ENCODE measurements at regions not wholly inside any gene's neighbourhood (a gene's known extent, or its start where the extent isn't known, plus 50 kb on each side); places are given as distances from the start of the nearest gene placed in this dataset.
"Not testable (repeated sequence)": the region's sequence is repeated elsewhere in the genome, so short reads cannot be mapped to it uniquely, and the experiment has no call there.

DNA sequence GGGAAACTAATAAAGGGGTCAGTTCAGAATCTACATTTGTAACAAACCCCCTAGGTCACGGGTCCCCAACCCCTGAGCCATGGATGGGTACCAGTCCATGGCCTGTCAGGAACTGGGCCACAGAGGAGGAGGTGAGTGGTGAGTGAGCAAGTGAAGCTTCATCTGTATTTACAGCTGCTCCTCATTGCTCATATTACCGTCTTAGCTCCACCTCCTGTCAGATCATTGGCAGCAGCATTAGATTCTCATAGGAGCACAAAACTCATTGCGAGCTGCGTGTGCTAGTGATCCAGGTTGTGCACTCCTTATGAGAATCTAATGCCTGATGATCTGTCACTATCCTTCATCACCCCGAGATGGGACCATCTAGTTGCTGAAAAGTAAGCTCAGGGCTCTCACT lies 88.4 kb upstream of the MPP7 start:
- DNase-seq (ENCODE audit: low read depth, low spot score), result no peak

GRCh38 chr10:28393956-28394568 lies 91.2 kb upstream of the MPP7 start:
- DNase-seq (ENCODE audit: low read depth, low spot score), result peak; percentile 20

GRCh38 chr10:28396331-28396730 lies 93.5 kb upstream of the MPP7 start:
- DNase-seq (ENCODE audit: low read depth, low spot score), result no peak

DNA sequence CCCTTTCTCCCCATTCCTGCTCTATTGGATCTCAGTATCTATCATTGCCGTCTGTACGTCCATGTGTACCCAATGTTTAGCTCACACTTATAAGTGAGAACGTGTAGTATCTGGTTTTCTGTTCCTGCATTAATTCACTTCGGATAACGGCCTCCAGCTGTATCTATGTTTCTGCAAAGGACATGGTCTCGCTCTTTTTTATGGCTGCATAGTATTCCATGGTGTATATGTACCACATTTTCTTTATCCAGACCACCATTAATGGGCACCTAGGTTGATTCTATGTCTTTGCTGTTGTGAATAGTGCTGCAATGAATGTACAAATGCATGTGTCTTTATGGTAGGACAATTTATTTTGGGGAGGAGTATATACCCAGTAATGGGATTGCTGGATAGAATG lies 94.4 kb upstream of the MPP7 start:
- DNase-seq (ENCODE audit: low read depth, low spot score), result no peak

GRCh38 chr10:28400176-28400575 lies 97.3 kb upstream of the MPP7 start:
- DNase-seq (ENCODE audit: low read depth, low spot score), result no peak

- no peak for DNase-seq (ENCODE audit: low read depth, low spot score)
These were observed 97.8 kb upstream of the MPP7 start for GRCh38 chr10:28400681-28401080.

GRCh38 chr10:28402611-28403073 lies 99.8 kb upstream of the MPP7 start:
- DNase-seq (ENCODE audit: low read depth, low spot score), result not testable (repeated sequence)

GRCh38 chr10:28403090-28403489 lies 100.2 kb upstream of the MPP7 start:
- no peak for DNase-seq (ENCODE audit: low read depth, low spot score)

- DNase-seq (ENCODE audit: low read depth, low spot score), result no peak
These were observed 105.4 kb upstream of the MPP7 start for GRCh38 chr10:28408237-28408777.

GRCh38 chr10:28410420-28411135 lies 107.7 kb upstream of the MPP7 start:
- no peak for DNase-seq (ENCODE audit: low read depth, low spot score)

GRCh38 chr10:28411136-28411460 lies 108.2 kb upstream of the MPP7 start:
- no peak for DNase-seq (ENCODE audit: low read depth, low spot score)

- DNase-seq (ENCODE audit: low read depth, low spot score), result no peak
These were observed 108.8 kb upstream of the MPP7 start for GRCh38 chr10:28411648-28412047.

GRCh38 chr10:28418069-28418468 lies 114.8 kb upstream of the WAC start:
- no peak for DNase-seq (ENCODE audit: low read depth, low spot score)

DNA sequence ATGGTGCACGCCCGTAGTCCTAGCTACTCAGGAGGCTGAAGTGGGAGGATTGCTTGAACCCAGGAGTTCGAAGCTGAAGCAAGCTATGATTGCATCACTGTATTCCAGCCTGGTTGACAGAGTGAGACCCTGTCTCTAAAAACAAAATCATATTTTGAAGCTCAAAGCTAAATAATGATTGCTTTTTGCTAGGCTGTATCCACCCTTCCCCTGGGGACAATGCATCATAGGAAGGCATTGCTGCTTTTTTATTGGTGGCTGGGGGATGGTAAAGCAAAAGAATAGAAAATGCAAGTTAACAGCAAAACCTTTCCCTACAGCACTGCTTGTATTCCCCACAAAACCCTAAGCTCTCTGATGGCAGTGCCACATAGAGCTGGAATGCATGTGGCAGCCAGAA lies 107.5 kb upstream of the WAC start:
- no peak for DNase-seq (ENCODE audit: low read depth, low spot score)

DNA sequence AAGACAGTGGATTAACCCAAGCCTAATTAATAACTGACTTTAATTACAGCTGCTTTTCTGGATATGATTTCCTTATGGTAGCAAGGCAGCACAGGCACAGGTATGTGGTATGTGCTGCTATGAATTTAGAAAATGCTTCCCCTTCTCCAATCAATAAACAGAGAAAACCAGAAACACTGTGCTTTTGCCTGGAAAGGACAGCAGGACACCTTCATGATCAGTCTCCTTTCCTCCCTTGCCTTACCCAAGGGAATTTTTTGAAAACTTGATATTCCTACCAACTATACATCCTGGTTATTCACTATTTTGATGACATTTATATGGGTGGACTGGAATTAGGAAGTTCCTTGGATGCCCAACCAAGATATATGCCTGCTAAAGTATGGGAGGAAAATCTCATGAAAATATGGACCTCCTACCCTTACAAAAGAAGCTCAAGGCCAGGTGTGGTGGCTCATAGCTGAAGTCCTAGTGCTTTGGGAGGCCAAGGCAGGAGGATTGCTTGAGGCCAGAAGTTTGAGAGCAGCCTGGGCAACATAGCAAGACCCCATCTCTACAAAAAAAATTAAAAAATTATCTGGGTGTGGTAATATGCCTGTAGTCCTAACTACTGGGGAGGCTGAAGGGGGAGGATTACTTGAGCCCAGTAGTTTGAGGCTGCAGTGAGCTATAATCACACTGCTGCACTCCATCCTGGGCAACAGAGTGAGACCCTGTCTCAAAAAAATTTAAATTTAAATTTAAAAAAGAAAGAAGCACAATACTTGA lies 106.3 kb upstream of the WAC start:
- no peak for DNase-seq (ENCODE audit: low read depth, low spot score)

DNA sequence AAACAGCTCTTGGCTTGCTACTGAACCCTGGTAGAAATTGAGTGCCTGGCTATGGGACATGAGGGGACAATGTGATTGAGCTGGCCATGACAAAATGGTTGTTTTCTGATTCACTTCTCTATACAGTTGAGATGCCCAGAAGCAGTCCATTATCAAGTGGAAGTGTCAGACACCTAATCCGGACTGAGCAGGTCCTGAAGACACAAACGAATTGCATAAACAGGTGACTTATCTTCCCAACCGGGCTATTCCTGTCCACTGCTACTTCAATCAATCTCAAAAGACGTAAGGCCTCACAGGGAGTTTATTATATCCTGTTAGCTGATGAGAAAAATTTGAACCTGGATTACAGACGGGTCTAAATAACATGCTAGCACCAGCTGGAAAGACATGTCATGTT lies 105.5 kb upstream of the WAC start:
- no peak for DNase-seq (ENCODE audit: low read depth, low spot score)

GRCh38 chr10:28429045-28429444 lies 103.9 kb upstream of the WAC start:
- no peak for DNase-seq (ENCODE audit: low read depth, low spot score)

DNA sequence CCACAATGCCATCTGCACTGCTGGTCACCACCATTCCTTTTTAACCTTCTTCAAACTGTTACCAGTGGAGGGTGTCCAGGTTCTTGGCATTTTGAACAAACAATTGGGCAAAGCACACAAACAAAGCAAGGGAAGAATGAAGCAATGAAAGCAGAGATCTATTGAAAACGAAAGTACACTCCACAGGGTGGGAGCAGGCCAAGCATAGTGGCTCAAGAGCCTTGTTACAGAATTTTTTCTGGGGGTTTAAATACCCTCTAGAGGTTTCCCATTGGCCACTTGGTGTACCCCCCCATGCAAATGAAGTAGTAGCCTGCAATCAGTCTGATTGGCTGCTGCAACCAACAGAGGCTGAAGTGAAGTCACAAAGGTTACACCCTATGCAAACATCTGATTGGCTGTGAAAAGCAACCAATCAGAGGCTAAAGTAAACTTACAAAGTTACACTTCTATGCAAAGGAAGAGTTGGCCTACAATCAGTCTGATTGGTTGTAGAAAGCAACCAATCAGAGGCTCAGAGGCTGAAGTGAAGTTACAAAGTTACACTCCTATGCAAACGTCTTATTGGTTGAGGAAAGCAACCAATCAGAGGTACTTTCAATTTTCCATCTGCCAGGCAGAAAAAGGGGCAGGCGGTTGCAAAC lies 103.2 kb upstream of the WAC start:
- no peak for DNase-seq (ENCODE audit: low read depth, low spot score)

DNA sequence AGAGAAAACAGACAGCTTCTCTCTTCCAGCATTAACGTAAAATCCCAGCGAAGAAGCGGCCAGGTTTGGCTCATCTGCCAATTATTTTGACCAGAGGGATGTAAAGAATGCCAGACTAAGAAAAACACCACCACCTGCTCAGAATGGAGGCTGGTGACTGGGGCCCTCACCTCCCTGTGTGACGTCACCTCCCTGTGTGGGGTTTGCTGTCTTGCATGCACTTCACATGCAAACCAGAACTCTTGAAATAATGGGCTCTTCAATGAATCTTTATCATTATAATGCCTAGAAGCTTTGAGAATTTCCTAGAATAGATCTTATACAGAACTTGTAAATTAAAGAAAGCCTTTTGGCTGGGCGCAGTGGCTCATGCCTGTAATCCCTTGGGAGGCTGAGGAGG lies 101.8 kb upstream of the WAC start:
- no peak for DNase-seq (ENCODE audit: low read depth, low spot score)

GRCh38 chr10:28432210-28432676 lies 100.7 kb upstream of the WAC start:
- DNase-seq (ENCODE audit: low read depth, low spot score), result no peak

DNA sequence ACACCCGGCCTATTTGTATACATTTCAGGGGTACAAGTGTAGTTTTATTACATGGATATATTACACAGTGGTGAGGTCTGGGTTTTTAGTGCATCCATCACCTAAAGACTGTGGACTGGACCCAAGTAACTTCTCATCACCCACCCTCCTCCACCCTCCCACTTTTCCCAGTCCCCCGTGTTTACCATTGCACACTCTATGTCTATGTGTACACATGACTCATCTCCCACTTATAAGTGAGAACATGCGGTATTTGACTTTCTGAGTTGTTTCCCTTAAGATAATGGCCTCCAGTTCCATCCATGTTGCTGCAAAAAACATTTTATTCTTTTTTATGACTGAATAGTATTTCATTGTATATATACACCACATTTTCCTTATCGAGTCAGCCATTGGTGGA lies 98.9 kb upstream of the WAC start:
- DNase-seq (ENCODE audit: low read depth, low spot score), result no peak

- no peak for DNase-seq (ENCODE audit: low read depth, low spot score)
These were observed 90.5 kb upstream of the WAC start for GRCh38 chr10:28442403-28442802.
